ENCODE measurements at regions not wholly inside any gene's neighbourhood (a gene's known extent, or its start where the extent isn't known, plus 50 kb on each side); places are given as distances from the start of the nearest gene placed in this dataset.

DNA sequence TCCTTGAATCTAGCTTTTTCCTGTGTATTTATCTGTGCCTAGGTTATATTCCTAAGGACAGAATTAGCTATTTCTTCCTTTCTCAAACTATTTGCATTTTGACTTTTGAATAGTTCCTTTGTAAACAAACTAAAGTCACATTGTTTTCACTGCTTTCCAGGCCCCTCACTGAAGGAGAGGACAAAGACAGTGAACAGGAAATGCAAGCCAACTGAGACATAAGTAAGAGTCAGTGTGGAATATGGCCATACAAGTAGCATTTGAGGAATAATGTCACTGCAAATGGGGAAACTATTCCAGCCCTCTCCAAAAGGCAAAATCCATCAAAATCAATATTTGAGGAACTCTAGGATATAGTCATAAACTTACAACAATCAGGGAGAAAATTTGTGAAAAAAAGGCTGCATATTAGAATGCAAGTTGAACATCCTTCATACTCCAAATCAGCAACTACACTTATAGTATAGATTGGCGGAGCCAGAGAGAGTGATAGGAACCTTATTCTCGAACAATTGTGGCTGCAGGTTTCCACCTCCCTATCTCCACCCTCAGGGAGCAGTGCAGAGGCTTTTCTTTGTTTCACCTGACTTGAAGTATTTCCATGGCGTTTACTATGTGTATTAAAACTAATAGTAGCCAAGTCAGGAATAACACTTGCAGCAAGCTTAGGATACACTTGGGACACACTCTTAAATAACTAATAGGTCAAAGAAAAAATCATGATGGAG lies 1110.4 kb upstream of the ADGRL3 start:
- TF ChIP-seq POLR2A (IDR thresholded peaks at IDR 0.05): no peak
- TF ChIP-seq, protein P1, sequence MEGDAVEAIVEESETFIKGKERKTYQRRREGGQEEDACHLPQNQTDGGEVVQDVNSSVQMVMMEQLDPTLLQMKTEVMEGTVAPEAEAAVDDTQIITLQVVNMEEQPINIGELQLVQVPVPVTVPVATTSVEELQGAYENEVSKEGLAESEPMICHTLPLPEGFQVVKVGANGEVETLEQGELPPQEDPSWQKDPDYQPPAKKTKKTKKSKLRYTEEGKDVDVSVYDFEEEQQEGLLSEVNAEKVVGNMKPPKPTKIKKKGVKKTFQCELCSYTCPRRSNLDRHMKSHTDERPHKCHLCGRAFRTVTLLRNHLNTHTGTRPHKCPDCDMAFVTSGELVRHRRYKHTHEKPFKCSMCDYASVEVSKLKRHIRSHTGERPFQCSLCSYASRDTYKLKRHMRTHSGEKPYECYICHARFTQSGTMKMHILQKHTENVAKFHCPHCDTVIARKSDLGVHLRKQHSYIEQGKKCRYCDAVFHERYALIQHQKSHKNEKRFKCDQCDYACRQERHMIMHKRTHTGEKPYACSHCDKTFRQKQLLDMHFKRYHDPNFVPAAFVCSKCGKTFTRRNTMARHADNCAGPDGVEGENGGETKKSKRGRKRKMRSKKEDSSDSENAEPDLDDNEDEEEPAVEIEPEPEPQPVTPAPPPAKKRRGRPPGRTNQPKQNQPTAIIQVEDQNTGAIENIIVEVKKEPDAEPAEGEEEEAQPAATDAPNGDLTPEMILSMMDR (IDR thresholded peaks at IDR 0.05): no peak
